HG02588 (cell line): ENCODE measurements at regions not wholly inside any gene's neighbourhood (a gene's known extent, or its start where the extent isn't known, plus 50 kb on each side); places are given as distances from the start of the nearest gene placed in this dataset.

ENCODE experiments used
- ATAC-seq: cut with Tn5 transposase; IDR thresholded peaks from one replicate; pipeline ENCODE4 v1.9.1; 2021; ENCODE audit warnings: mild to moderate bottlenecking, moderate library complexity; ENCODE audit not compliant: unreplicated experiment

DNA sequence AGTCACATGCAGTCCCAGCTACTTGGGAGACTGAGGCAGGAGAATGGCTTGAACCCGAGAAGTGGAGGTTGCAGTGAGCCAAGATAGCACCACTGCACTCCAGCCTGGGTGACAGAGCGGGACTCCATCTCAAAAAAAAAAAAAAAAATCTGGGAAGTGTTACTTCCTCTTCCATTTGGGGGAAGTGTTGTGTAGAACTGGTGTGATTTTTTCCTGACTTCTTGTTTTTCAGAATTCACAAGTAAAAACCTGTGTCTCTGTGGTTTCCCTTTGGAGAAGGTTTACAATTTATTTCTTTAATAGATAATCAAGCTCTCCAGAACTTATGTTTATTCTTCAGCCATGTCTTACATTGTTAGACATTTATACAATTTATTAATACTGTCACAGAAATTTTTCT lies 396.1 kb downstream of the BRD1 start:
- no peak for ATAC-seq

- ATAC-seq = no peak
These were observed 398.6 kb downstream of the BRD1 start for GRCh38 chr22:49429066-49429465.

GRCh38 chr22:49427941-49428340 lies 399.7 kb downstream of the BRD1 start:
- no peak for ATAC-seq

DNA sequence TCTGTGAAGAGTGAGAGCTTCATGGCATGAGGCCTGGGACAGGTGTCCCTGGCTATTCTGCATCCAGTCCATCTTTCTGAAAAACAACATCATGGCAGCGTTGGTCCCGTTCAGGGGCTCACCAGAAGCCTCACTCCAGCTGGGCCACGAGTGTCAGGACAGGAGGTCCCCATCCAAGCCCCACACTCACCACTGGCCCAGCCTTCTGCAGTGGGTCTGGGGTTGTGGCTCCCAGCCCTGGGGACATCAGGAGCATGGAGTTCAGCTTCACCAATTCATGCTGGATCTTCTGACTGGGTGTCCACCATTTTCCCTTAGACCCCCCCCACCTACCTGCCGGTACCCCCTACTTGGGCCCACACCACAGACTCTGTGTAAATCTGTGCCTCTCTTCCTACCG lies 400.3 kb downstream of the BRD1 start:
- no peak for ATAC-seq

DNA sequence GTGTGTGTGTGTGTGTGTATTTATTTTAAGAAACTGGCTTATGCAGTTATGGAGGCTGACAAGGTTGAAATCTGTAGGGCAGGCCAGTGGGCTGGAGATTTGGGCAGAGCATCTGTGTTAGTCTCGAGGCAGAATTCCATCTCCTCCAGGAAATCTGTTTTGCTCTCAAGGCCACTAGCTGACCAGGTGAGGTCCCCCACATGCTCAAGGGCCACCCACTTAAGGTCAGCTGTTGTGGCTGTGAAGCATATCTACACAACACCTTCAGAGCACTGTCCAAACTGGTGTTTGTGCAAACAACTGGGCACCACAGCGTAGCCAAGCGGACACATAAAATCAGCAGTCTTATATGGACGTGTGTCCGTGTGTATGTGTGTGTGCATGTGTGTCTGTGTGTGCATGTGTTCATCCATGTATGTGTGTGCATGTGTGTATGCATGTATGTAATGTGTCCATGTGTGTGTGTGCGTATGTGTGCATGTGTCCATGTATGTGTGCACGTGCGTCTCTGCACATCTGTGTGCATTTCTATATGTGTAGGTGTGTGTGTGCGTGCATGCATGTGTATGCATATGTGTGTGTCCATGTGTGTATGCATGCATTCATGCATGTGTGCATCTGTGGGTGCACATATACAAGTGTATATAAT lies 400.9 kb downstream of the BRD1 start:
- ATAC-seq = no peak

DNA sequence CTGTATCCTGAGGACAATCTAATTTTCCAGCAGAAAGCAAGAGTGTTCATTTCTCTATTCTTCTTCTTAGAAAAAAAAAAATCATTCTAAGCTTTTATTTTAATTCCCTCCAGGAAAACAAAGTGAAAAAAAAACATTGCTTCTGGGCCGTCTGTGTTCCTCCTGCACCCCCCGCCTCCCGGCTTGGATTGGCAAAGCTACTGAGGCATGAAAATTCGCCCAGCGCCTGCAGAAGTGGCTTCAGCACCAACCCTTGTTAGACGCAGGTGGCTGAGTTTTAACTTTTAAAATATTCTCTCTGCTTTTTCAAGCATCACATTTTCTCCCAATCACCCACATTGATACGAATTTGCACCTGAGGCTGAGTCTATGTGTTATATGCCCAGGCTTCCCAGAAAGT lies 401.6 kb downstream of the BRD1 start:
- ATAC-seq = no peak

GRCh38 chr22:49425356-49425755 lies 402.3 kb downstream of the BRD1 start:
- ATAC-seq = no peak

GRCh38 chr22:49424893-49425270 lies 402.8 kb downstream of the BRD1 start:
- no peak for ATAC-seq

DNA sequence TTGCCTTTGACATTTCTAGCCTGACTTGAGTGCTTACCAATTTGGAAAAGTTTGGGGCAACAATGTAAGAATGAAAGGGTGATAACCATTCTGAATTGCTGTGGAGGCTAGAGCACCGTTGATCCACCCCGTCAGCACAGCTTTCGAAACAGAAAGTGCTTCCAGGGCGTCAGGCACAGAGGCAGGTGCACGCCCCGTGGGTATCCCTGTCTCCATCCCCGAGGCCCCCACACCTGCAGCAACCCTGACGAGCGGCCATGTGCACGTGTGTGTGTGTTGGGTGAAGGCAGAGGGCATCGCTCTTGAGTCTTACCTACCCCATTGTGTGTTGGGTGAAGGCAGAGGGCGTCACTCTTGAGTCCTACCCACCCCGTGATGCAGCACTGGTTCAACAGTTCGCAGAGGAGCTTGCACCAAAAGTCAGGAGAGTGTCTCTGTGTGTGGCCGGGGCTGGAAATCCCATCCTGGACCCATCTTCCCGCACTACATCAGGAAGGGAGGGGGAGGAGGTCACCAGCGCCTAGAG lies 404.5 kb downstream of the BRD1 start:
- ATAC-seq = no peak

GRCh38 chr22:49422701-49423100 lies 405.0 kb downstream of the BRD1 start:
- no peak for ATAC-seq

- no peak for ATAC-seq
These were observed 407.0 kb downstream of the BRD1 start for GRCh38 chr22:49420651-49421050.

DNA sequence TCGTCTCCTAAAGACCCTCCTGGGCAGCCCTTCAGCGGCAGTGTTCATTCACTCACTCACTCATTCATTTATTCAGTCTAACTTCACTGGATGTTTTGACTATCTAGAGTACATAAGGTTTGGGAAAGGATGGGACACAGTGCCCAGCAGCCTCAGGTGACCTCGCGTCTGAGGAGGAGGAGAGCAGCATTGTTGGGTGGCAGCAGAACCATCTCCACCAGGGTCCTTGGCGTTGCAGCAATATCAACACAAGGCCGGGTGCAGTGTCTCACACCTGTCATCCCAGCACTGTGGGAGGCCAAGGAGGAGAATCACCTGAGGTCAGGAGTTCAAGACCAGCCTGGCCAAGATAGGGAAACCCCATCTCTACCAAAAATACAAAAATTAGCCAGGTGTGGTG lies 408.0 kb downstream of the BRD1 start:
- ATAC-seq = no peak

- ATAC-seq = no peak
These were observed 408.7 kb downstream of the BRD1 start for GRCh38 chr22:49418943-49419342.

- ATAC-seq = no peak
These were observed 409.3 kb downstream of the BRD1 start for GRCh38 chr22:49418341-49418894.

DNA sequence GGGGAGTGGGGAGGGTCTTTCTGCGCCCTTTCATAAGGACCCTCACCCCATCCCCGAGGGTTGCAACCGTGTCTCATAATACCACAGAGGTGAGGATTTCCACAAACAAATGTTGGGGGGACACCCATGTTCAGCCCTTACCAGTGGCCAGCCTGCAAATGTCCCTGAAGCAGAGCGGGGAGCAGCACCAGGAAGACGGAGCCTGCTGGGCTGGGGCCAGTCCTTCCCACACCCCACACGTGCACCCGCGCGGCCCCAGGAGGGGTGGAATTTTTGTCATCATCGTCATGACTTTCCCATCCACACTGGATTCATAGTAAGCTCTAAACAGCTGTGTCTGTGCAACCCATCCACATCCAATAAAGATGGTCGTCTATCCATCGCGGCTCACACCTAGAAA lies 409.8 kb downstream of the BRD1 start:
- no peak for ATAC-seq

- ATAC-seq = no peak
These were observed 410.3 kb downstream of the BRD1 start for GRCh38 chr22:49417326-49417725.

- no peak for ATAC-seq
These were observed 412.3 kb downstream of the BRD1 start for GRCh38 chr22:49415151-49415951.

- no peak for ATAC-seq
These were observed 414.1 kb downstream of the BRD1 start for GRCh38 chr22:49413551-49413950.

- no peak for ATAC-seq
These were observed 414.5 kb downstream of the BRD1 start for GRCh38 chr22:49413146-49413545.

- no peak for ATAC-seq
These were observed 415.4 kb downstream of the BRD1 start for GRCh38 chr22:49412236-49412635.

- no peak for ATAC-seq
These were observed 416.4 kb downstream of the BRD1 start for GRCh38 chr22:49411236-49411635.
